ENCODE measurements at regions not wholly inside any gene's neighbourhood (a gene's known extent, or its start where the extent isn't known, plus 50 kb on each side); places are given as distances from the start of the nearest gene placed in this dataset.

- Histone ChIP-seq H3K79me2 (ENCODE audit: insufficient read depth, low read length) (no peaks in the 10 kb centered on the region), H3F3A (ENCODE audit: insufficient read depth, low read length) (no peaks in the 10 kb centered on the region), H3K4me2 (ENCODE audit: low read length) (no peak overlapping the region), H3K9me3 (ENCODE audit: low read length) (no peaks in the 10 kb centered on the region), H3K9me2 (ENCODE audit: low read depth, low read length) (no peaks in the 10 kb centered on the region), H3K9ac (ENCODE audit: low read length) (no peak overlapping the region), H3K4me1 (ENCODE audit: insufficient read depth, low read length, severe bottlenecking) (no peaks in the 10 kb centered on the region), H3K27me3 (ENCODE audit: insufficient read depth, low read length) (no peaks in the 10 kb centered on the region), H4K20me1 (ENCODE audit: insufficient read depth, low read length) (no peaks in the 10 kb centered on the region), H3K36me3 (ENCODE audit: insufficient read depth, low read length) (no peaks in the 10 kb centered on the region), H2AFZ (ENCODE audit: low read length) (no peak overlapping the region), H3K4me3 (ENCODE audit: low read depth, low read length, poor library complexity, severe bottlenecking) (no peak overlapping the region), H3K27ac (ENCODE audit: low read depth, low read length, poor library complexity, severe bottlenecking) (no peak overlapping the region)
- TF ChIP-seq EZH2 (IDR thresholded peaks at IDR 0.05; ENCODE audit: borderline replicate concordance, low read length) (no peak), CTCF (IDR thresholded peaks at IDR 0.05; ENCODE audit: low read length) (no peak)
These were observed 1568.5 kb upstream of the NUDT12 start for GRCh38 chr5:105131045-105131444.

DNA sequence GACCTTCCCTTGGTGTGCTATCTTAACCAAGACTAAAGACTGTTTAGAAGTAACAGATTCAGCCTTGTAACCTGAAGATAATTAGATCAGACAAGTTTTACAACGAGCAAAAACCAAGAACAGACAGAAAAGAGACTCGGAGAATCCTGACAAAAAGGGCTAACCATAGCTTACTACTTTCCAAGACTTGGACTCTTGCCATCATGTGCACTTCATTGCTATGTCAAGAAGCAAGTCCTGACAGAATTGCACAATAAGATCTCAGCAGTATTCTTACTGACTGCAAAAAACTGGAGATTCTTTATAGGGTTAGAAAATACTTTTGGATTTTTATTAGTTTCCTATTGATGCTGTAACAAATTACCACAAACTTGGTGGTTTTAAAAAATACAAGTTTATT, 1539.0 kb upstream of the NUDT12 start:
- H2AFZ ChIP-seq (ENCODE audit: low read length), result no peak overlapping the region
- no peaks in the 10 kb centered on the region for H3K36me3 ChIP-seq (ENCODE audit: insufficient read depth, low read length)
- no peak overlapping the region for H3K9ac ChIP-seq (ENCODE audit: low read length)
- no peaks in the 10 kb centered on the region for H3F3A ChIP-seq (ENCODE audit: insufficient read depth, low read length)
- TF ChIP-seq EZH2 (IDR thresholded peaks at IDR 0.05; ENCODE audit: borderline replicate concordance, low read length), result no peak
- TF ChIP-seq CTCF (IDR thresholded peaks at IDR 0.05; ENCODE audit: low read length), result no peak
- H3K4me2 ChIP-seq (ENCODE audit: low read length), result no peak overlapping the region
- no peaks in the 10 kb centered on the region for H3K27me3 ChIP-seq (ENCODE audit: insufficient read depth, low read length)
- H3K4me3 ChIP-seq (ENCODE audit: low read depth, low read length, poor library complexity, severe bottlenecking), result no peak overlapping the region
- H3K27ac ChIP-seq (ENCODE audit: low read depth, low read length, poor library complexity, severe bottlenecking), result no peak overlapping the region
- no peaks in the 10 kb centered on the region for H3K9me3 ChIP-seq (ENCODE audit: low read length)
- H4K20me1 ChIP-seq (ENCODE audit: insufficient read depth, low read length), result no peaks in the 10 kb centered on the region
- H3K4me1 ChIP-seq (ENCODE audit: insufficient read depth, low read length, severe bottlenecking), result no peaks in the 10 kb centered on the region
- H3K9me2 ChIP-seq (ENCODE audit: low read depth, low read length), result no peaks in the 10 kb centered on the region
- H3K79me2 ChIP-seq (ENCODE audit: insufficient read depth, low read length), result no peaks in the 10 kb centered on the region

DNA sequence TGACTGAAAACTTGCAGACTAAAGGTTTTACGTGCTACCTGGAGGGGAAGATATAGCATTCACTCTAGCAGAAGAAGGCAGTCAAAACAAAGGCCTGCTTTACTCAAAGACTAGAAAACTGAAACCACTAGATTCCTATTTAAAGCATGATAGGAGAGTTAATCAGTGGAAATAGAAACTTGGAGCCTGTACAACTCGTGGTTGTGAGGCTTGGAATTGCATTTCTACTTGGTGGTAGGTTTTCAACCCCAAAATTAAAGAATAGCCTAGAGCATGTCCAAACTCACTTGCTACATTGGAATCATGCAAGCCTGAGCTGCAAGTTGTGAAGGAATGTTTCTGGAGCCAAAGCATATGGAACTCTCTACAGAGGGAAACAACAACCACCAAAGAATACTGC, 1526.4 kb upstream of the NUDT12 start:
- H3K9me3 ChIP-seq (ENCODE audit: low read length), result no peaks in the 10 kb centered on the region
- no peaks in the 10 kb centered on the region for H3K79me2 ChIP-seq (ENCODE audit: insufficient read depth, low read length)
- no peaks in the 10 kb centered on the region for H3F3A ChIP-seq (ENCODE audit: insufficient read depth, low read length)
- no peak overlapping the region for H3K4me2 ChIP-seq (ENCODE audit: low read length)
- no peaks in the 10 kb centered on the region for H3K27me3 ChIP-seq (ENCODE audit: insufficient read depth, low read length)
- no peak overlapping the region for H3K27ac ChIP-seq (ENCODE audit: low read depth, low read length, poor library complexity, severe bottlenecking)
- H3K36me3 ChIP-seq (ENCODE audit: insufficient read depth, low read length), result no peaks in the 10 kb centered on the region
- no peaks in the 10 kb centered on the region for H4K20me1 ChIP-seq (ENCODE audit: insufficient read depth, low read length)
- H3K4me1 ChIP-seq (ENCODE audit: insufficient read depth, low read length, severe bottlenecking), result no peaks in the 10 kb centered on the region
- no peak overlapping the region for H3K9ac ChIP-seq (ENCODE audit: low read length)
- no peak overlapping the region for H3K4me3 ChIP-seq (ENCODE audit: low read depth, low read length, poor library complexity, severe bottlenecking)
- no peak for TF ChIP-seq CTCF (IDR thresholded peaks at IDR 0.05; ENCODE audit: low read length)
- no peak for TF ChIP-seq EZH2 (IDR thresholded peaks at IDR 0.05; ENCODE audit: borderline replicate concordance, low read length)
- no peak overlapping the region for H2AFZ ChIP-seq (ENCODE audit: low read length)
- H3K9me2 ChIP-seq (ENCODE audit: low read depth, low read length), result no peaks in the 10 kb centered on the region
